NB4 (cell line): ENCODE measurements at regions not wholly inside any gene's neighbourhood (a gene's known extent, or its start where the extent isn't known, plus 50 kb on each side); places are given as distances from the start of the nearest gene placed in this dataset.
"Not testable (repeated sequence)": the region's sequence is repeated elsewhere in the genome, so short reads cannot be mapped to it uniquely, and the experiment has no call there.

Experiments
- MYC ChIP-seq: IDR thresholded peaks from 2 replicates; pipeline ENCODE4 v1.6.1; 2011; ENCODE audit warnings: low read depth, low read length
- POLR2A ChIP-seq: IDR thresholded peaks from 2 replicates; pipeline ENCODE4 v1.6.1; 2011; ENCODE audit warnings: mild to moderate bottlenecking; ENCODE audit not compliant: insufficient read length; ENCODE audit errors: extremely low read depth
- TF ChIP-seq, protein P1 (sequence below): IDR thresholded peaks from one replicate; pipeline ENCODE4 v1.5.1; 2012; ENCODE audit warnings: low read depth, low read length
- TF ChIP-seq, protein P2 (sequence below): IDR thresholded peaks from 2 replicates; pipeline ENCODE4 v1.6.1; 2011; ENCODE audit warnings: low read depth, low read length

DNA sequence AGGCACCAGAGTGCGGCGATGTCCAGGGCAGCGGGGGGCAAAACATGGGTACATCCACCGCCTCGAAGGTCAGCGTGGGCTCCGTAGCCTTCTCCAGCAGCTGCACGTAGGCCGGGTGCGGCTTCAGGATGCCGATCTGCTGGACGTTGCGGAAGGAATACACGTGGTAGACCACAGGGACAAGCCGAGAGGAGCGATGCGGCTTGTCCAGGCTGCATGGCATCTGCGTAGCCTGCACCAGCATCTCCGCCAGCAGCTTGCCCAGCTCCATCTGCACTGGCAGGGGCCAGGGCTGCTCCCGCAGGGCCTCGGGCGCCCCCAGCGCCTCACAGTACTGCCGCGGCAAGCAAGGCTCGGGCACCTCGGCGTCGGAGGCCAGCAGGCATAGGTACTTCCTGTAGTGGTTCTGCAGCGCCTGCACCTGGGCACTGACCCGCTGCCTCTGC, 73.6 kb upstream of the MED13 start:
- TF ChIP-seq POLR2A, MYC: not testable (repeated sequence)
- TF ChIP-seq, protein P1, sequence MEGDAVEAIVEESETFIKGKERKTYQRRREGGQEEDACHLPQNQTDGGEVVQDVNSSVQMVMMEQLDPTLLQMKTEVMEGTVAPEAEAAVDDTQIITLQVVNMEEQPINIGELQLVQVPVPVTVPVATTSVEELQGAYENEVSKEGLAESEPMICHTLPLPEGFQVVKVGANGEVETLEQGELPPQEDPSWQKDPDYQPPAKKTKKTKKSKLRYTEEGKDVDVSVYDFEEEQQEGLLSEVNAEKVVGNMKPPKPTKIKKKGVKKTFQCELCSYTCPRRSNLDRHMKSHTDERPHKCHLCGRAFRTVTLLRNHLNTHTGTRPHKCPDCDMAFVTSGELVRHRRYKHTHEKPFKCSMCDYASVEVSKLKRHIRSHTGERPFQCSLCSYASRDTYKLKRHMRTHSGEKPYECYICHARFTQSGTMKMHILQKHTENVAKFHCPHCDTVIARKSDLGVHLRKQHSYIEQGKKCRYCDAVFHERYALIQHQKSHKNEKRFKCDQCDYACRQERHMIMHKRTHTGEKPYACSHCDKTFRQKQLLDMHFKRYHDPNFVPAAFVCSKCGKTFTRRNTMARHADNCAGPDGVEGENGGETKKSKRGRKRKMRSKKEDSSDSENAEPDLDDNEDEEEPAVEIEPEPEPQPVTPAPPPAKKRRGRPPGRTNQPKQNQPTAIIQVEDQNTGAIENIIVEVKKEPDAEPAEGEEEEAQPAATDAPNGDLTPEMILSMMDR, result not testable (repeated sequence)
- TF ChIP-seq, protein P2, sequence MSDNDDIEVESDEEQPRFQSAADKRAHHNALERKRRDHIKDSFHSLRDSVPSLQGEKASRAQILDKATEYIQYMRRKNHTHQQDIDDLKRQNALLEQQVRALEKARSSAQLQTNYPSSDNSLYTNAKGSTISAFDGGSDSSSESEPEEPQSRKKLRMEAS, result not testable (repeated sequence)
